ENCODE measurements at regions not wholly inside any gene's neighbourhood (a gene's known extent, or its start where the extent isn't known, plus 50 kb on each side); places are given as distances from the start of the nearest gene placed in this dataset.
A peak's percentile ranks its signal among the peaks of the same experiment; 100 is the strongest.

DNA sequence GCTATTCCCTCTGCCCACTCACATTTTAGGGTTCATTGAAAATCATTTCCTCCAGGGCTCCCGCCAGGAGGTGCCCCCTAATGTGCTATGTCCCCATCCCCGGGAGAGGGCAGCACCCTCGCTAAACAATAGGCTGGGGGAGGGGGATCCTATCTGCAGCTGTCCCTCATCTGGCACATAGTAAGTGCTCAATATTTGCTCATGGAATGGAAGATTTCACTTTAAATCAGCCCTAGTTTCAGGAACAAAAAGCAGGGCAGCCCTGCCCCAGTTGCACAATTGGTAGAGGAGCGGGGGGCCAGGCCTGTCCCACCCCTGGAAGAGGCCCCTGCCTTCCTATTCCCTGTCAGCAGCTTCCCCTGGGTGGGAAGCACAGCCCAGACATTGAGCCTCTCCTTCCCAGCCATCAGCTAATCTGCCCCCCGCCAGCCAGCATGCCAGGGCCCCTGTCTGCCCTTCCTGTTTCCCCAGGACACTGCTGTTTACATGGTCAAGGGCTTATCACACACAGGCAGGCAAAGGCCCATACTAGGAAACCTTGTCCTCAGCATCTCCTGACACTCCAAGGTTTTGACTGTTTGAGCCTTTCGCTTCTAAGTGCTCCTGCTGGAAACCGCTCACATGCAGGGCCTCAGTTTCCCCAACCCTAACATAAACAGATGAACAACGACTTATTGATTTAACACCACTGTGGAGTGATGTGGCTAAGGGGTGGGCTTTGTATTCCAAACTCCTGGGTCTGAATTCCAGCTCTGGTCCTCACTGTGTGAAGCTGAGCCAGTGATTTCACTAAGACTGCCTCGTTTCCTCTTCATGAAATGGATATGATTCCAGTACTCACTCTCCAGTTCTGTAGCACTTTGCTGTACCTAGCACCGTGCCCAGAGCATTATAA is 130.7 kb upstream of the ZMIZ1 start:
- Histone ChIP-seq H3K4me3 (no peak overlapping the region), H3K27me3 (no peaks in the 10 kb centered on the region), H3K4me1 (no peaks in the 10 kb centered on the region), H3K9me3 (no peaks in the 10 kb centered on the region), H3K27ac (no peak overlapping the region), H3K36me3 (no peaks in the 10 kb centered on the region)
- intact Hi-C loops (cut with DNase I) = no loop called here
- TF ChIP-seq, protein P1, sequence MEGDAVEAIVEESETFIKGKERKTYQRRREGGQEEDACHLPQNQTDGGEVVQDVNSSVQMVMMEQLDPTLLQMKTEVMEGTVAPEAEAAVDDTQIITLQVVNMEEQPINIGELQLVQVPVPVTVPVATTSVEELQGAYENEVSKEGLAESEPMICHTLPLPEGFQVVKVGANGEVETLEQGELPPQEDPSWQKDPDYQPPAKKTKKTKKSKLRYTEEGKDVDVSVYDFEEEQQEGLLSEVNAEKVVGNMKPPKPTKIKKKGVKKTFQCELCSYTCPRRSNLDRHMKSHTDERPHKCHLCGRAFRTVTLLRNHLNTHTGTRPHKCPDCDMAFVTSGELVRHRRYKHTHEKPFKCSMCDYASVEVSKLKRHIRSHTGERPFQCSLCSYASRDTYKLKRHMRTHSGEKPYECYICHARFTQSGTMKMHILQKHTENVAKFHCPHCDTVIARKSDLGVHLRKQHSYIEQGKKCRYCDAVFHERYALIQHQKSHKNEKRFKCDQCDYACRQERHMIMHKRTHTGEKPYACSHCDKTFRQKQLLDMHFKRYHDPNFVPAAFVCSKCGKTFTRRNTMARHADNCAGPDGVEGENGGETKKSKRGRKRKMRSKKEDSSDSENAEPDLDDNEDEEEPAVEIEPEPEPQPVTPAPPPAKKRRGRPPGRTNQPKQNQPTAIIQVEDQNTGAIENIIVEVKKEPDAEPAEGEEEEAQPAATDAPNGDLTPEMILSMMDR (IDR thresholded peaks at IDR 0.05) = no peak
- no peak for DNase-seq
- FAIRE-seq = no peak
- 79 to 80% methylated on average over 10 of the region's 10 CpGs for WGBS, 2 donors
- ATAC-seq = no peak

DNA sequence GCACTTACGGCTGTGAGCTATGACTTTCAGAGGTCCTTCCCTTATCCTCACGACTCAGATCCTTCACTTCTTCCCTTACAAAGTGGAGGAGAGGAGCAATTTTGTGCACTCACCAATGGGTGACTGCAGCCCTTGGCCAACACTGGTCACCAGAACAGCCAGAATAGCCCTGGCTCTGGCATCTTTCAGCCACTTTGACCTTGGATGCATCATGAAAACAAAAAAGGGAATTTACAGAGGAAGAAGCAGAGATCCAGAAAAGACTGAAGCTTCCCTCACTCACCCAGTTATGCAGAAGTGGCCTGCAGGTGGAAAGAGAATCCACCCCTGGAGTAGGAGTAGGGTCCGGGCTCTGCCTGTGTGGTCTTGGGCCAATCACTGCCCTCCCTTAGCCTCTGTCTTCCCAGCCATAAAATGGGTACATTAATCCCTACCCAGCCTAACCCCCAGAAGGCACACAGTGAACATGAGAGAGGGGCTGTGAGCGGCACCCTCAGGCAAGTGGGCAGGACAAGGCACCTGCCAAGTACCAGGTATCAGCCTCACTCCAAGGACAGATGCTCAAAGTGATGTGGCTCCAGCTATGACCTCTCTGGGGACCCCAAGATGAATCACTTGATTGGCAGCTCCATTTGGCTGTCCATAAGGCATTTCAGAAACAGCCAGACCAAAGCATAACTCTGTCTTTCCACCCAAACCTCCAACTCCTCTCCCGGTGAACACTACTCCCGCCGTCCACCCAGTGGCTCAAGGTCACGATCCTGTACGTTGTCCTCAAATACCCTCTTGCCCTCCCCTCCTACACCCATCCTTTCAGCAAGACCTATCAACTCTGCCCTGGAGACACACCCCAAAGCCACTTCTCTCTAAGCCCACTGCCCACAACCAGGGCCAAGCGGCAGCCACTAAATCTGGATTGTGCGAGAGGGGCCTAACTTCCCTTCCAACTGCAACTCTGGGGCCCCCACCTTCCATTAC is 129.8 kb upstream of the ZMIZ1 start:
- DNase-seq = no peak
- TF ChIP-seq, protein P1 (IDR thresholded peaks at IDR 0.05) = no peak
- no peak overlapping the region for H3K4me3 ChIP-seq
- ATAC-seq = no peak
- 93 to 95% methylated on average over 11 of the region's 11 CpGs for WGBS, 2 donors
- intact Hi-C loops (cut with DNase I) = no loop called here
- FAIRE-seq = no peak
- H3K27ac ChIP-seq = no peak overlapping the region
- H3K36me3 ChIP-seq = no peaks in the 10 kb centered on the region
- no peaks in the 10 kb centered on the region for H3K27me3 ChIP-seq
- H3K4me1 ChIP-seq = no peaks in the 10 kb centered on the region
- no peaks in the 10 kb centered on the region for H3K9me3 ChIP-seq

DNA sequence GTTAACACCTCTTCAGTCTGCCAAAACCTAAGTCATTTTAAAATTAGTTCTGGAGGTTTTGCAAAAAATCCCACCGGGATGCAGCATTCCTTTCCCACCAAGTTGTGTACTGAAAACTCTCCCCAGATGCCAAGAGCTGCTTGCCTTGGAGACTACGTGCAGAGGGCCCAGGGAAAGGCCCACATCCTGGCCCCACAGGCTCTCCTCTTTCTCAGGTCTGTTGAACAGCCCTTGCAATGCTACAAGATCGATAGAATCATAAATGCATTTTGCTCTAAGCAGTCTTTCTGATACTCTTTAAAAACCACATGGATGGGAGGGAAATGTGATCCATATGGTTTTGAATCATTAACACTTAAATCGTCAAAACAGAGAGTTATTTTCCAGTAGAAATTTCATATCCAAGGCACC is 126.7 kb upstream of the ZMIZ1 start:
- Histone ChIP-seq H3K27ac (no peak overlapping the region), H3K9me3 (no peaks in the 10 kb centered on the region), H3K4me3 (no peak overlapping the region), H3K4me1 (no peaks in the 10 kb centered on the region), H3K27me3 (no peaks in the 10 kb centered on the region), H3K36me3 (no peaks in the 10 kb centered on the region)
- ATAC-seq (no peak), FAIRE-seq (no peak), DNase-seq (no peak)
- intact Hi-C loops (cut with DNase I) = no loop called here
- TF ChIP-seq, protein P1 (IDR thresholded peaks at IDR 0.05) = no peak
- WGBS, 2 donors = 79 to 84% methylated on average over 4 of the region's 4 CpGs

DNA sequence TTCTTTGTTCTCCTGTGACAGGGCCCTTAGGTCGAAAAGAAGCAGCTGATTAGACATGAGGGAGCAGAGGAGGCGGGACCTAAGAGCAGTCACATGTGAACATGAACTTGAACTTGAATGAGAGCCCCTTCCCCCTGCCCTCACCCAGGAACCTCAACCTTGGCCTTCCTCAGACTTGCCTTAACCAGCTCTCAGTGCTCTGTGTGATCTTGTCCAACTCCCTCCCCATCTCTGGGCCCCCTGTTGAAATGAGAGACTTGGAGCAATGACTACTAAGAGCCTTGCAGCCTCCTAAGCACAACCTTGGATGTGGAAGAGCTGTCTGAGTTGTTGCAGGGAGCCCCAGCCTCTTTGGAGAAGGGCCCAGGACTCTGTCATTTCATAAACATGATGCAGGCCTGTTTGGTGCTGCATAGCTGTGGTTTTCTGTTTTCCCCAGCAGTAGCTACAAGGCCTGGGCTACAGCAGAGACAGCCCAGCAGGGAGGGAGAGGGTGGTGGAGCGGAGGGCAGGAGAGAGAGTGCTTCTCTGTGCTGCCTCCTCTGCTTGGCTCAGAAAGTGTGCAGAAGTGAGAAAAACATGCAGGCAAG is 123.9 kb upstream of the ZMIZ1 start:
- ATAC-seq = peak in 3 of 4 donors; percentile 73 to 89 (median 77)
- Histone ChIP-seq H3K9me3 (no peaks in the 10 kb centered on the region), H3K27me3 (no peaks in the 10 kb centered on the region), H3K36me3 (no peaks in the 10 kb centered on the region), H3K27ac (no peak overlapping the region), H3K4me1 (no peaks in the 10 kb centered on the region), H3K4me3 (no peak overlapping the region)
- DNase-seq = peak in 1 of 6 donors; percentile 9
- TF ChIP-seq, protein P1 (IDR thresholded peaks at IDR 0.05) = no peak
- FAIRE-seq = no peak
- 67 to 71% methylated on average over 3 of the region's 3 CpGs for WGBS, 2 donors
- intact Hi-C loops (cut with DNase I) = no loop called here

Measured in pancreas (tissue), 10 donors.